GM23248 (cell line): ENCODE measurements at regions not wholly inside any gene's neighbourhood (a gene's known extent, or its start where the extent isn't known, plus 50 kb on each side); places are given as distances from the start of the nearest gene placed in this dataset.

Experiments used
- DNase-seq: peaks from one replicate; pipeline ENCODE4 v3.0.0-alpha.2; 2015
- H2AFZ ChIP-seq: fragments of 200-600 bp; sonication (generic); 2 replicates; pipeline ENCODE4 v1.6.1; 2016; ENCODE audit warnings: antibody characterized with exemption
- H3F3A ChIP-seq: fragments of 200-600 bp; sonication (generic); 2 replicates; pipeline ENCODE4 v1.6.1; 2016; ENCODE audit warnings: mild to moderate bottlenecking, antibody characterized with exemption, mixed run types; ENCODE audit not compliant: insufficient read depth
- H3K27ac ChIP-seq: fragments of 200-600 bp; sonication (generic); 2 replicates; pipeline ENCODE4 v1.5.1; 2016; ENCODE audit warnings: mild to moderate bottlenecking
- H3K27me3 ChIP-seq: fragments of 200-600 bp; sonication (generic); replicated peaks from 2 replicates; pipeline ENCODE4 v1.6.1; 2016; ENCODE audit warnings: mild to moderate bottlenecking; ENCODE audit not compliant: insufficient read depth
- H3K36me3 ChIP-seq: fragments of 200-600 bp; sonication (generic); 2 replicates; pipeline ENCODE4 v1.6.1; 2016; ENCODE audit warnings: low read depth, mild to moderate bottlenecking
- H3K4me1 ChIP-seq: fragments of 200-600 bp; sonication (generic); 2 replicates; pipeline ENCODE4 v1.6.1; 2016; ENCODE audit warnings: mild to moderate bottlenecking; ENCODE audit not compliant: insufficient read depth
- H3K4me2 ChIP-seq: fragments of 200-600 bp; sonication (generic); one replicate; pipeline ENCODE4 v1.6.1; 2016; ENCODE audit warnings: mild to moderate bottlenecking; ENCODE audit not compliant: unreplicated experiment
- H3K4me3 ChIP-seq: fragments of 200-600 bp; sonication (generic); 2 replicates; pipeline ENCODE4 v1.5.1; 2016; ENCODE audit warnings: mild to moderate bottlenecking
- H3K79me2 ChIP-seq: fragments of 200-600 bp; sonication (generic); 2 replicates; pipeline ENCODE4 v1.6.1; 2016; ENCODE audit warnings: mild to moderate bottlenecking; ENCODE audit not compliant: insufficient read depth
- H3K9ac ChIP-seq: fragments of 200-600 bp; sonication (generic); 2 replicates; pipeline ENCODE4 v1.6.1; 2016; ENCODE audit warnings: mild to moderate bottlenecking
- H3K9me2 ChIP-seq: fragments of 200-600 bp; sonication (generic); 2 replicates; pipeline ENCODE4 v1.6.1; 2016; ENCODE audit warnings: mixed run types, mild to moderate bottlenecking, moderate library complexity; ENCODE audit not compliant: insufficient read depth
- H3K9me3 ChIP-seq: fragments of 200-600 bp; sonication (generic); one replicate; pipeline ENCODE4 v1.6.1; 2017; ENCODE audit warnings: low read depth
- H4K20me1 ChIP-seq: fragments of 200-600 bp; sonication (generic); 2 replicates; pipeline ENCODE4 v1.6.0; 2016; ENCODE audit not compliant: insufficient read depth
- EZH2 ChIP-seq: fragments of 200-600 bp; sonication (generic); IDR thresholded peaks from 2 replicates; pipeline ENCODE4 v1.6.1; 2018; ENCODE audit warnings: antibody characterized with exemption, mild to moderate bottlenecking; ENCODE audit not compliant: insufficient read depth, poor library complexity, severe bottlenecking
- EZH2phosphoT487 ChIP-seq: fragments of 200-600 bp; sonication (generic); IDR thresholded peaks from 2 replicates; pipeline ENCODE4 v1.6.1; 2018; ENCODE audit warnings: antibody characterized with exemption, moderate library complexity, mild to moderate bottlenecking, low read depth; ENCODE audit not compliant: insufficient read depth
- WGBS, 2 experiments: methylation state at CpG; one replicate each; pipeline ENCODE4 v1.1.6; 2015 to 2017; ENCODE audit warnings: low lambda C conversion rate in 2 of 2, low coverage in 1 of 2; ENCODE audit errors: missing lambda C conversion rate in 2 of 2; 5-methylcytosine and 5-hydroxymethylcytosine counted together
- in situ Hi-C: fragments of 300-500 bp; cut with MboI; formaldehyde crosslinking; loops from 2 replicates; pipeline ENCODE4 v1.15.0; 2020

DNA sequence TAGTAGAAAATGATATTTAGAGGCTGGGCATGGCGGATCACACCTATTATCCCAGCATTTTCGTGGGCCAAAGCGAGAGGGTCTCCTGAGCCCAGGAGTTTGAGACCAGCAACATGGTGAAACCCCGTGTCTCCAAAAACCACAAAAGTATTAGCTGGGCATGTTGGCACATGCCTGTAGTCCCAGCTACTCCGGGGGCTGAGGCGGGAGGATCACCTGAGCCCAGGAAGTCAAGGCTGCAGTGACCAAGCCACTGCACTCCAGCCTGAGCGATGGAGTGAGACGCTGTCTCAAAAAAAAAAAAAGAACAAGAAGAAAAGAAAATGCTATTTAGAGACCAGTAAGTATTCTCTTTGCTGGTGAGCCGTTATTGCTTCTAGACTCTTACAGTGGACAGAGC, 79.2 kb upstream of the MDM1 start:
- DNase-seq: no peak
- TF ChIP-seq EZH2phosphoT487 (no peak), EZH2 (no peak)

DNA sequence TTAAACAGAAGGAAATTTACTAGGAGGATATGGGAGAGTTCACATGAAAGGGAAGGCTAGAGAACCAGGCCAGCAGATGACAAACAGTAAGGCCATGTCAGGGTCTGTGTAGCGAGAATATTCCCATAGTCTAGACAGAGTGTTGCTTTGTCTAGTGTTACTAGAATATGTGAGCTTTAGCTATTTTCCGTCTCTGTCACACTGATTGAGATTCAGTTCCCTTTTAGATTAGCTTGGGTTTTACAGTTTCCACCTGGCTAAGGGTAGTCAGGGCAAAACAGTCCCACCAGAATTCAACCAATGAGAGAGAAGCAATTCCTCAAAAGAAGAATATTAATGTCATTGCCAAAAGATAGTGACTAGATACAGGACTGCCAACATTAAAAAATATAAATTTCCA, 82.8 kb upstream of the MDM1 start:
- no peaks in the 10 kb centered on the region for H3K9me2 ChIP-seq
- no peak for TF ChIP-seq EZH2
- no peak for TF ChIP-seq EZH2phosphoT487
- no peaks in the 10 kb centered on the region for H3K9me3 ChIP-seq
- peaks cover 21% of the 10 kb centered on the region for H3K4me1 ChIP-seq
- in situ Hi-C loops: no loop called here
- H3K4me2 ChIP-seq: no peak overlapping the region
- H4K20me1 ChIP-seq: no peaks in the 10 kb centered on the region
- H3K4me3 ChIP-seq: no peak overlapping the region
- 96% methylated on average over 2 of the region's 2 CpGs for WGBS, 2 experiments
- H3K36me3 ChIP-seq: no peaks in the 10 kb centered on the region
- H3K9ac ChIP-seq: no peak overlapping the region
- DNase-seq: no peak
- H3K27me3 ChIP-seq: no peaks in the 10 kb centered on the region
- H3F3A ChIP-seq: peaks cover 23% of the 10 kb centered on the region
- H3K79me2 ChIP-seq: no peaks in the 10 kb centered on the region
- H3K27ac ChIP-seq: no peak overlapping the region
- no peak overlapping the region for H2AFZ ChIP-seq

More for the DNA sequence above, 79.2 kb upstream of the MDM1 start:
- H2AFZ ChIP-seq: no peak overlapping the region
- WGBS, 2 experiments: 81 to 87% methylated on average over 9 of the region's 9 CpGs
- no peaks in the 10 kb centered on the region for H3K79me2 ChIP-seq
- H3K27me3 ChIP-seq: no peaks in the 10 kb centered on the region
- peaks cover 3% of the 10 kb centered on the region for H3K4me1 ChIP-seq
- H3K4me3 ChIP-seq: no peak overlapping the region
- H3F3A ChIP-seq: peaks cover 11% of the 10 kb centered on the region; the same call in 1 of the 2 replicates
- H3K9me3 ChIP-seq: no peaks in the 10 kb centered on the region
- no peaks in the 10 kb centered on the region for H3K36me3 ChIP-seq
- in situ Hi-C loops: no loop called here
- H3K9me2 ChIP-seq: no peaks in the 10 kb centered on the region
- no peak overlapping the region for H3K27ac ChIP-seq
- no peak overlapping the region for H3K9ac ChIP-seq
- no peak overlapping the region for H3K4me2 ChIP-seq
- H4K20me1 ChIP-seq: no peaks in the 10 kb centered on the region

DNA sequence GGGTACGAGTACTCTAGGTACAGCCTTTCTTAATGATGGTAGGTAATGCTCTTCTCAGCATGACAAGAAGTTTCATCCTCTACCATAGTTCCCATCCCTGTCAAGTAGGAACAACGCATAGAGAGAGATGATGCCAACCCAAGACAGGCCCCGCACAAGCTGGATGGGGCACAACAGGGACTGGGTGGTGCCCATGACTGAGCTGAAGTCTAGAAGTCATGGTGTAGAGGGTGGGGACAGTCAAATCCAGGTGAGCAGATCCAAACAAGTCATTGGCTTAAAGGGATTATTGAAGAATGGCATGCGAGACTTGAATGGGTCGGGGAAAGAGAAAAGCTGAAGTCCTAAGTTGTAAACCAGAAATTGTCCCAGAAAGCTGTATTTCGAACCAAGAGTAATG, 84.2 kb upstream of the MDM1 start:
- H4K20me1 ChIP-seq: no peaks in the 10 kb centered on the region
- H3K4me2 ChIP-seq: no peak overlapping the region
- H3K4me1 ChIP-seq: peaks cover 33% of the 10 kb centered on the region
- H3K9me3 ChIP-seq: no peaks in the 10 kb centered on the region
- no peak overlapping the region for H2AFZ ChIP-seq
- no peaks in the 10 kb centered on the region for H3K27me3 ChIP-seq
- no peak overlapping the region for H3K9ac ChIP-seq
- DNase-seq: no peak
- H3K9me2 ChIP-seq: no peaks in the 10 kb centered on the region
- in situ Hi-C loops: no loop called here
- 95 to 96% methylated on average over 6 of the region's 6 CpGs for whole genome bisulfite sequencing, 2 experiments
- H3K4me3 ChIP-seq: no peak overlapping the region
- H3F3A ChIP-seq: peaks cover 28% of the 10 kb centered on the region
- no peak overlapping the region for H3K27ac ChIP-seq
- no peaks in the 10 kb centered on the region for H3K79me2 ChIP-seq
- H3K36me3 ChIP-seq: no peaks in the 10 kb centered on the region
- TF ChIP-seq EZH2 (no peak), EZH2phosphoT487 (no peak)

DNA sequence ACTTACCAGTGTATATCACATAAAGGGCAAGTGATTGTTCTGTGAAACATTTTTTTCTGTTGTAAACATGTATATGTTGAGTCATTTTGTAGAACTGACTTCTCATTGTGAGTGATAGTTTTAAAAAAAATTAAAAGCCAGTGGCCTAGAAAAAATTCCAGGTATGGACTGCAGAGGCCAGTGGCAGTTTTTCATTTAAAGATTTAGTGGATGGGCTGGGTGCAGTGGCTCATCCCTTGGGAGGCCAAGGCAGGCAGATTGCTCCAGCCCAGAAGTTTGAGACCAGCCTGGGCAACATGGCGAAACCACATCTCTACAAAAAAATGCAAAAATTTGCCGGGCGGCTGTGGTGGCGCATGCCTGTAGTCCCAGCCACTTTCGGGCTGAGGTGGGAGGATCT, 84.7 kb upstream of the MDM1 start:
- Histone ChIP-seq H3K36me3 (no peaks in the 10 kb centered on the region), H3F3A (peaks cover 28% of the 10 kb centered on the region), H3K9ac (no peak overlapping the region), H3K4me2 (no peak overlapping the region), H2AFZ (no peak overlapping the region), H3K9me3 (no peaks in the 10 kb centered on the region), H3K27me3 (no peaks in the 10 kb centered on the region), H4K20me1 (no peaks in the 10 kb centered on the region), H3K9me2 (no peaks in the 10 kb centered on the region), H3K27ac (no peak overlapping the region), H3K4me1 (peaks cover 33% of the 10 kb centered on the region), H3K79me2 (no peaks in the 10 kb centered on the region), H3K4me3 (no peak overlapping the region)
- TF ChIP-seq EZH2 (no peak), EZH2phosphoT487 (no peak)
- DNase-seq: peak; percentile 49
- WGBS, 2 experiments: 96 to 97% methylated on average over 5 of the region's 5 CpGs
- in situ Hi-C loops: no loop called here

DNA sequence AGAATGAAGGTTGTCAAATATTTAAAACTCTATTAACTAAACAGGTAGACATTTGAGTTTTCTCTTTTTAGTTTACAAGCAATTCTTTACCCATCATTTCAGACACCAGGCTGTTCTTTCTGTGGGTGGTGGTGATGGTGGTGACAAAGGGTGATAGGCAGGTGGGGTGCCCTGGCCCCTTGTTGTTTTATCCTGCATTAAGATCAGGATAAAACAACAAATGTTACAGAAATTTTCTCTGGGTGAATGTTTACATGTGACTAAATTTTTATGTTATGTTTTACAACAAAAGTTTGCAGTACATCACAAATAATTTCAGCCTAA, 85.9 kb upstream of the MDM1 start:
- no peak for TF ChIP-seq EZH2
- Histone ChIP-seq H3K79me2 (no peaks in the 10 kb centered on the region), H3K4me2 (no peak overlapping the region), H3K4me1 (peaks cover 33% of the 10 kb centered on the region), H4K20me1 (no peaks in the 10 kb centered on the region), H3K36me3 (no peaks in the 10 kb centered on the region), H3K9ac (no peak overlapping the region), H3K27ac (no peak overlapping the region), H3K9me3 (no peaks in the 10 kb centered on the region), H3K9me2 (no peaks in the 10 kb centered on the region), H3K27me3 (no peaks in the 10 kb centered on the region), H3F3A (peaks cover 28% of the 10 kb centered on the region), H3K4me3 (no peak overlapping the region), H2AFZ (no peak overlapping the region)
- no peak for DNase-seq
- in situ Hi-C loops: no loop called here
